DMS53 (cell line): ENCODE measurements at regions not wholly inside any gene's neighbourhood (a gene's known extent, or its start where the extent isn't known, plus 50 kb on each side); places are given as distances from the start of the nearest gene placed in this dataset.
"Not testable (repeated sequence)": the region's sequence is repeated elsewhere in the genome, so short reads cannot be mapped to it uniquely, and the experiment has no call there.

Source experiments
- DNase-seq: peaks from one replicate; lab custom pipeline; 2025; lab: John Stamatoyannopoulos, UW

DNA sequence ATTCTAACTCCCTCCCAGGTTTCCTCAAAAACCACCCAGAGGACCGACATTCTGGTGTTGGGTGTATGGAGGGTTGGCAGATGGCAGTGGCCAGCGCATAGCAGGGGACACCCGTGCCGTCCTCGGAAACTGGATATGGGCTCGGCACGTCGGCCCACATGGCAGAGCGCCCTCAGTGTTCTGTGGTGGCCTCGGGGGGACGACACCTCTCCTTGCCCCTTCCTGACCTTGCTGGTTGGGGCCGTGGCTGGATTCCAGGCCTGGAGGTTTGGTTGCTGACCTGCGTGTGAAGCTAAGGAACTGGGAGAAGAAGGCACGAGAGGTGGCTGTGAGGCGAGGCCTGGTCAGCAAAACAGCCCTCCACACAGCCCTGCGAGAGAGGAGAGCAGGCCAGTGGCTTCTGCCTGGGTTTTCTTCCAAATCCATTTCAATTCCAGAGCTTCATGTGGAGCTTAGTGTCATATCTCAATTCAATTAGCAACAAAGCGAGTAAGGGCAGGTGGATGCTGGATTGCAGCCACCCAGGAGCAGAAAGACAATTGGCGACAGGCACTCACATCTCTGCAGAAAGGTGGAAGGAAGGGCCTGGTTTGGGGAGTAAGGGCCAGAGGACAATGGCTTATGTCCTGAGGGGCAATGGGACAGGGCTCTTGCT, 478.4 kb downstream of the BRD1 start:
- DNase-seq: no peak

DNA sequence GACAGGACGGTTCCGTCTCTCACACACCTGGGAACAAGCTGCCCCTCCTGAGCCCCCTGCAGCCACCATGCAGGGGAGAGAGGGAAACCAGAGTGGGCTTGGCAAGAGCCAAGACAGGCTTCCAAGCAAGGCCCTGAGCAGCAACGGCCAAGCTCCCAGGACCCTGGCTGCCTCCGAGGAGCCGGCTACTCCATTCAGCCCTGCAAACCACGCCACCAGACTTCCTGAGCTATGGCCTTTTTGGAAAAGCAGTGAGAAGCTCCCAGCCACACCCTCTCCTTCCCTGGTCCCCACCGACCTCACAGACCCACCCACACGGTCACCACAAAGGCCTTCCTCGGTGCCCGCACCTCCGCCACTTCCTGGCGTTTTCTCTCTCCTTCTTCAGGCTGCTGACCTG, 479.0 kb downstream of the BRD1 start:
- DNase-seq: no peak

- no peak for DNase-seq
Measured at GRCh38 chr22:49347376-49347775, 480.3 kb downstream of the BRD1 start.

- no peak for DNase-seq
Measured at GRCh38 chr22:49345896-49346295, 481.8 kb downstream of the BRD1 start.

- no peak for DNase-seq
Measured at GRCh38 chr22:49344656-49345055, 483.0 kb downstream of the BRD1 start.

GRCh38 chr22:49344161-49344560, 483.5 kb downstream of the BRD1 start:
- no peak for DNase-seq

- no peak for DNase-seq
Measured at GRCh38 chr22:49340406-49340805, 487.3 kb downstream of the BRD1 start.

GRCh38 chr22:49336483-49336882, 491.2 kb downstream of the BRD1 start:
- not testable (repeated sequence) for DNase-seq

DNA sequence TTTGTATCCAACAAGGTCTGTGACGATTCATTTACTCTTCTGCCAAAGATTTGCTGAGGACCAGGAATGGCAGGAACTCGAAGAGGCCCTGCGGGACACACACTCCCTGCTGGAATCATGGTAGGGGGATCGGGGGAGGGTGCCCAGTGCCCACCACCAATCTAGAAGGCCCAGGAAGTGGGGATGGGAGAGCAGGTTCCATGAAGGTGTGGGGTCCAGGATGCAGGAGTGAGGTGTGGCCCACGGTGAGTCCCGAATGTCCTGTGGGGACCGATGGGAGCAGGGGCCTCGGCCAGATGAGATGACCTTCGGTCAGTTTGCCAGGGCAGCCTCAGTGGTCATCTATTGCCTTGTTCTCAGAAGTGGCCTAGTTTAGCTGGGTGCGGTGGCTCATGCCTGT, 492.7 kb downstream of the BRD1 start:
- DNase-seq: no peak

DNA sequence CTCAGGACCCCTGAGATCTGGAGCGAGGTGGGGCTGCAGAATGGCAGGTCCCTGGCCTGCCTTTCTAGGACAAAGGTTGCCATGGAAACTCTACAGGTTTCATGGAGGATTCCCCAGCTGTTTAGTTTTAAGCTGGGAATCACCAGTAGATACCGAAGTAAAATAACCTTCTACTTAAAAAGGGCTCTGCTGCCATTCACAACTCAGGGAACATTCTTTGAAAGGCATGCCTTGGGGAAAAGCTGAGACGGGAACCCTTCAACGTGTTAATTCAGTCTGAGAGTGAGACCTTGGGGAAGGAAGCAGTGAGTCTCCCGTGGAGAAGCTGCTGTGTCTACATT, 493.3 kb downstream of the BRD1 start:
- DNase-seq: no peak

DNA sequence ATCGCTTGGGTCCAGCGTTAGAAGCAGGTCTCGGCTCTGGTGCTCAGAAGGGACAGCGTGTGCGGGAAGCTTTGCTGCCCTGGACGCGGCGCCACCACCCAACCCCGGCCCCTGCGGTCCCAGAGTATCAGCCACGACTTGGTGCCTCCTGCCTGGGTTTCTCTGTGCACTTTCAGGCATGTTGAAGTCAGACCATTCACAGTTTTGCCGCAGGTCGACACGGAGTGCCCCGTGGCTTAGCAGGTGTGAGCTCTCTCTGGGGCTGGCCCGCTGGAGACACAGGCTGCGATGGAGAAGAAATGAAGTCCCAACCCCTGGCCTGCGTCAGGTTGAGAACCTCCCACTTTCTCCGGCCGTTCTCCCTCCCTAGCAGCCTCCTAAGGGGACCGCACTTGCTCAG, 494.5 kb downstream of the BRD1 start:
- DNase-seq: no peak

GRCh38 chr22:49332691-49333090, 495.0 kb downstream of the BRD1 start:
- DNase-seq: no peak

DNA sequence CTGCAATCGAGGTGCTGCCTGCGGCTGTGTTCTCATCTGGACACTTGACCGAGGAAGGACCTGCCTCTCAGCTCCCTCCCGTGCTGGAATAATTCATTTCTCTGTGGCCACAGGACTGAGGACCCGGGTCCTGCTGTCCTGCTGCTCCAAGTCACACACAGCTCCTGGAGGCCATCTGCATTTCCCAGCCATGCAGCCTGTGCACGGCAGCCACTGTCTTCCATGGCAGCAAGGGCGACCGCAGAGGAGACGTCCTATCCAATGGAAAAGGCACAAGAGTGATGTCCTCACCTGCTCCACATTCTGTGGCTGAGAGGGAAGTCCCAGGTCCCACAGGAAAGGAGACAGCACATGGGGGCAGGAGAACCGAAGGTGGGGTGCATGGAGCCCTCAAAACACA, 495.8 kb downstream of the BRD1 start:
- no peak for DNase-seq

- DNase-seq: no peak
Measured at GRCh38 chr22:49331223-49331815, 496.4 kb downstream of the BRD1 start.

DNA sequence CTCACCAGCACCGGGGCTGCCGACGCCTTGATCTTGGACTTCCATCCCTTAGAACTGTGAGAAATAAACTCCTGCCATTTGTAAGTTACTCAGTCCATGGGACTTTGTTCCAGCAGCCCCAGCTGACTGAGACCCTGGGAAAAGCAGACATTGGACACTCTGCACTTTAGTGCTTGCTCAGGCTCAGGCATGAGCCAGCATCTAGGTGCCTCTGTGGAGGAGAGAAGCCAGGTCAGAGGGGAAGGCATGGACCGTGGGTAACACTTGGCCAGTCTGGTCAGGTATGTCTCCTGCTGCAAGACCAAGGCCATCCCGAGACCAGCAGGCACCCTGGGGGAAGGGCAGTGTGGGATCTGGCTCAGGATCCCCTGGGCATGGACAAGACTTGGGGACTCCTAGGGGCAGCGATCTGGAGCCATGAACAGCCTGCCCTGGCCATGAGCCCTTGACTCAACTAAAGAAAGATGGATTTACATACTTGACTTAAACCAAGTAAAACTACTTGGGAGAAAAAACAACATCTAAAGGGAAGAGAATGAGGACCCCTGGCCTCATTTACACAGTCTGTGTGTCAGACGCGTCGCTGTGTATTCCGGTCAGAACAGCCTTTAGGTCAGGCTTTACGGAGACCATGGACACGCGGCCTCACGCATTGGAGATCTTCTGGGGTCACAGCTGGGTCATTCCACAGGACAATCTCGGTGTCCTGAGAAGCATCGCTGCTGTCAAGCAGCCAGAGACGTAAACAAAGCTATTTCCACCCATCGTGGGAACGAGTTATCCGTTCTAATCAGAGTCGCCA, 497.1 kb downstream of the BRD1 start:
- DNase-seq: no peak

DNA sequence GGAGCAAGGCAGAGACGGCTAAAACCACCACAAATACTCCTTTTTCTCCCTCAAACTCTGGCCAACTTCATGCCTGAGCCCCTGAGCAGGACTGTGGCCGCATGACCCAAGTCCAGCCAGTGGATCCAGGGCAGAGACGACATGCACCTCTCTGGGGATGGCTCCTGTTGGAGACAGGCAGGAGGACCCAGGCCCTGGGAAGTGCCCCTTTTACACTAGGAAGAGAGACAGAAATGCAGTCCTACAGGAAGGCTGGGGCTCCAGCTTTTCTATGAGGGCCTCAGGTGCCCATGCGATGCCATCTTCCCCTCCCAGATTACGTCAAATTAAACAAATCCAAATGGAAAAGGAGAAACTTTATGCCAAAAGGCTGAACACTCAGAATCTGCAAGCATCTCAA, 498.0 kb downstream of the BRD1 start:
- DNase-seq: no peak

DNA sequence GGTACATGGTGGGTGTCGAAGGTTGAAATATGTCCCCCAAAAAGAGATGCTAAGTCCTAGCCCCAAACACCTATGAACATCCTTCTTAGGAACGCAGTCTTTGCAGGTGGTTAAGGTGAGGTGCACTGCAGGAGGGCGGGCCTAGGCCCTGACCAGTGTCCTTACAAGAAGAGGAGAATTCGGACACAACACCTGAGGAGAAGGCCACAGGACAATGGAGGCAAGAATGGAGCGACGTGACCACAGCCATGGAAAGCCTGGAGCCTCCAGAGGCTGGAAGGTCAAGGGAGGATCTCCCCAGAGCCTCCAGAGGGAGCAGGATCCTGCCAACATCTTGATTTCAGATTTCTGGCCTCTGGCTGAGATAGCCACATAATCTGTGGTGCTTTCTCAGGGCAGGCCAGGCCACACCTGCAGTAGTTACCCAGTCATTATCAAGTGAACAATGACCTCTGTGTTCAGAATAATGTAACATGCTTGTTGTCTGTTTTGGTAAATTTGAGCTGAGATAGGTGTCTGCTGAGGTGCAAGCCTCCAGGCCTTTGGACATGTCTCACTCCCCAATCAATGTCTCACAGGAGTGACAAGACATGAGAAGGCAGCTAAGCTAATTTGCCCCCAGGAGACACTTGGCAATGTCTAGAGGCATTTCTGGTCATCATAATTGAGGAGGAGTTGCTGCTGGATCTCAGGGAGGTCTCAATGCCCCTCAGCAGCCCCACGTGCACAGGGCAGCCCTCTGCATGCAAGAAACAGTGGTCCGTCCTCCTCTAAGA, 498.9 kb downstream of the BRD1 start:
- DNase-seq: no peak

DNA sequence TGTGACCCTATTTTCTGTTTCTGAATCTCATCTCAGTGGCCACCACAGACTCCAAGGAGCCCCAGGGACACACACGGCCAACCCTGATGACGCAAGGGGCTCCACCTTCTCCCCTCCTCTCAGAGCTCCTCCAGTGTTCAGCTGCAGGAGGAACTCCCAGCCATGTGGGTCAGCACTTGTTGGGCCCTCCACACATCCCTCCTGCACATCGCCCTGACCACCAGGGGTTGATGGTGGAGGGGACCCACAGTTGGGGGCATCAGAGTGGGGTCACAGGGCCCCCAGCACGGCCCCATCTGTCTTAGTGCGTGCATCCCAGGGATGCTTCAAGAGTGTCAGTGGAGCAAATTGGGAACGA, 499.6 kb downstream of the BRD1 start:
- no peak for DNase-seq

DNA sequence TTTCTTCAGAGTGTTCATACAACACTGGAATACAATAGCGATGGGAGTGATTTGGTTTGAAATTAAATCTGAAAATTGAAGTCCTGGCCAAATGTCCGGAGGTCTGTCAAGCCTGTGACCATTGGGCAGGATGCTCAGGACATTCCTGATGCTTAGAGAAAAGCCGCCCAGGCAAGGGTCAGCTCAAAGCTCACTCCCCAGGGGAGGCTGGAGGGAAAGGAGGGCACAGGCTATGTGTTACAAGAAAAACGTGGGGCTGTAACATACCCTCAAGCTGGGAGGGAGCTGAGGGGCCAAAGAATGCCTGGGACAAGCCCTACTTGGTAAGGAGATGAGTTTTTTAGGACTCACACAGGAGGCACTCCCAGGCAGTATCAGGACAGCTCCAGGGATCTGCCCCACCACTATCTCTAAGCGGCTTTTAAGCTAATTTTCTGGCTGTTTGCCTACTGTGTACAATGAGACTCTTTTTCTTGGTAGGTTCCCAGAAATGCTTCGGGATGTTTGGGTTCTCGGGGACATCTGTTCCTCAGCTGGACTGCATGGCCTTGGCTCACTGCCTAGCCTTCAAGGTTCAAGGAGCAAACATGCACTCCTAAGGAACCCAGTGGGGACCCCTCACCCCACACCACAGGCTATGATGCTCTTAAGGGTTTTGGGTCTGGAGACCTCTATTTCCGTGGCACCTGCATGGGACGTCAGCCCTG, 500.1 kb downstream of the BRD1 start:
- no peak for DNase-seq

DNA sequence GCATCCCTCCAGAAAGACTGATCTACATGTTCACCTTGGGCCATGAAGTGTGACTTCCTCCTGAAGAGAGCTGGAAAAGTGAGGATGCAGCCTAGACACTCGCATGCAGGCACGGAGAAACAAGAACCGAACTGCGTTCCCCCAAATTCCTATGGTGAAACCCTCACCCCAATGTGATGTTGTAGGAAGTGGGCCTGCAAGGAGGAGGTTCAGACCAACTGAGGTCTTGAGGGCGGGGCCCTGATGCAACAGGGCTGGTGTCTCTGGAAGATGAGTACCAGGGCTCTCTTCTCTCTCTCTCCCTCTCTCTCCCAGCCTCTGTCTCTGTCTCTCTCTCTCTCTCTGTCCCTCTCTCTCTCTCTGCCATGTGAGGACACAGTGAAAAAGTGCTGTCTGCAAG, 501.1 kb downstream of the BRD1 start:
- DNase-seq: no peak

- no peak for DNase-seq
Measured at GRCh38 chr22:49325531-49326395, 501.9 kb downstream of the BRD1 start.
